ENCODE measurements at regions not wholly inside any gene's neighbourhood (a gene's known extent, or its start where the extent isn't known, plus 50 kb on each side); places are given as distances from the start of the nearest gene placed in this dataset.

GRCh38 chr2:18214936-18215335 lies 336.5 kb downstream of the KCNS3 start:
- Histone ChIP-seq H3K9me3 (ENCODE audit: insufficient read depth, low read depth, low read length) (no peaks in the 10 kb centered on the region), H3K4me3 (ENCODE audit: low read length) (no peak overlapping the region), H3K9ac (ENCODE audit: low read depth, low read length) (no peak overlapping the region), H3K4me1 (ENCODE audit: insufficient read depth, low read length) (no peaks in the 10 kb centered on the region), H3K27ac (ENCODE audit: low read depth, low read length) (no peak overlapping the region), H3K27me3 (ENCODE audit: insufficient read depth, low read length) (no peaks in the 10 kb centered on the region), H3K36me3 (ENCODE audit: insufficient read depth, low read length) (no peaks in the 10 kb centered on the region)
- WGBS = 100% methylated on average over 1 of the region's 2 CpGs

- H3K36me3 ChIP-seq (ENCODE audit: insufficient read depth, low read length) = no peaks in the 10 kb centered on the region
- H3K27ac ChIP-seq (ENCODE audit: low read depth, low read length) = no peak overlapping the region
- H3K9ac ChIP-seq (ENCODE audit: low read depth, low read length) = no peak overlapping the region
- no peaks in the 10 kb centered on the region for H3K4me1 ChIP-seq (ENCODE audit: insufficient read depth, low read length)
- H3K4me3 ChIP-seq (ENCODE audit: low read length) = no peak overlapping the region
- WGBS = 94% methylated on average over 10 of the region's 11 CpGs
- H3K9me3 ChIP-seq (ENCODE audit: insufficient read depth, low read depth, low read length) = no peaks in the 10 kb centered on the region
- H3K27me3 ChIP-seq (ENCODE audit: insufficient read depth, low read length) = no peaks in the 10 kb centered on the region
These were observed 335.5 kb downstream of the KCNS3 start for GRCh38 chr2:18213986-18214385.

- Histone ChIP-seq H3K36me3 (ENCODE audit: insufficient read depth, low read length) (no peaks in the 10 kb centered on the region), H3K9me3 (ENCODE audit: insufficient read depth, low read depth, low read length) (no peaks in the 10 kb centered on the region), H3K9ac (ENCODE audit: low read depth, low read length) (no peak overlapping the region), H3K4me3 (ENCODE audit: low read length) (no peak overlapping the region), H3K4me1 (ENCODE audit: insufficient read depth, low read length) (no peaks in the 10 kb centered on the region), H3K27ac (ENCODE audit: low read depth, low read length) (no peak overlapping the region), H3K27me3 (ENCODE audit: insufficient read depth, low read length) (no peaks in the 10 kb centered on the region)
- WGBS = 89% methylated on average over 4 of the region's 4 CpGs
These were observed 331.6 kb downstream of the KCNS3 start for GRCh38 chr2:18209934-18210639.

- H3K4me1 ChIP-seq (ENCODE audit: insufficient read depth, low read length) = no peaks in the 10 kb centered on the region
- no peak overlapping the region for H3K27ac ChIP-seq (ENCODE audit: low read depth, low read length)
- no peaks in the 10 kb centered on the region for H3K9me3 ChIP-seq (ENCODE audit: insufficient read depth, low read depth, low read length)
- no peak overlapping the region for H3K4me3 ChIP-seq (ENCODE audit: low read length)
- H3K27me3 ChIP-seq (ENCODE audit: insufficient read depth, low read length) = no peaks in the 10 kb centered on the region
- H3K36me3 ChIP-seq (ENCODE audit: insufficient read depth, low read length) = no peaks in the 10 kb centered on the region
- 79% methylated on average over 1 of the region's 1 CpG for WGBS
- no peak overlapping the region for H3K9ac ChIP-seq (ENCODE audit: low read depth, low read length)
These were observed 330.5 kb downstream of the KCNS3 start for GRCh38 chr2:18208956-18209355.

- WGBS = 97% methylated on average over 1 of the region's 1 CpG
- no peaks in the 10 kb centered on the region; the same call in 1 of the 2 replicates for H3K4me1 ChIP-seq (ENCODE audit: insufficient read depth, low read length)
These were observed 322.3 kb downstream of the KCNS3 start for GRCh38 chr2:18200771-18201170.

GRCh38 chr2:18198677-18199076 lies 320.2 kb downstream of the KCNS3 start:
- Histone ChIP-seq H3K9me3 (ENCODE audit: insufficient read depth, low read depth, low read length) (no peaks in the 10 kb centered on the region), H3K4me3 (ENCODE audit: low read length) (no peak overlapping the region), H3K36me3 (ENCODE audit: insufficient read depth, low read length) (no peaks in the 10 kb centered on the region), H3K27ac (ENCODE audit: low read depth, low read length) (no peak overlapping the region), H3K4me1 (ENCODE audit: insufficient read depth, low read length) (no peaks in the 10 kb centered on the region; the same call in 1 of the 2 replicates), H3K9ac (ENCODE audit: low read depth, low read length) (no peak overlapping the region), H3K27me3 (ENCODE audit: insufficient read depth, low read length) (no peaks in the 10 kb centered on the region)
- WGBS = 96% methylated on average over 2 of the region's 2 CpGs

More at GRCh38 chr2:18200771-18201170, 322.3 kb downstream of the KCNS3 start:
- Histone ChIP-seq H3K27me3 (ENCODE audit: insufficient read depth, low read length) (no peaks in the 10 kb centered on the region), H3K36me3 (ENCODE audit: insufficient read depth, low read length) (no peaks in the 10 kb centered on the region), H3K9ac (ENCODE audit: low read depth, low read length) (no peak overlapping the region), H3K9me3 (ENCODE audit: insufficient read depth, low read depth, low read length) (no peaks in the 10 kb centered on the region), H3K27ac (ENCODE audit: low read depth, low read length) (no peak overlapping the region), H3K4me3 (ENCODE audit: low read length) (no peak overlapping the region)

GRCh38 chr2:18194161-18194560 lies 315.7 kb downstream of the KCNS3 start:
- no peak overlapping the region for H3K27ac ChIP-seq (ENCODE audit: low read depth, low read length)
- H3K4me1 ChIP-seq (ENCODE audit: insufficient read depth, low read length) = no peaks in the 10 kb centered on the region; the same call in 1 of the 2 replicates
- 100% methylated on average over 1 of the region's 1 CpG for WGBS
- H3K9ac ChIP-seq (ENCODE audit: low read depth, low read length) = no peak overlapping the region
- no peaks in the 10 kb centered on the region for H3K9me3 ChIP-seq (ENCODE audit: insufficient read depth, low read depth, low read length)
- no peaks in the 10 kb centered on the region for H3K36me3 ChIP-seq (ENCODE audit: insufficient read depth, low read length)
- H3K4me3 ChIP-seq (ENCODE audit: low read length) = no peak overlapping the region
- no peaks in the 10 kb centered on the region for H3K27me3 ChIP-seq (ENCODE audit: insufficient read depth, low read length)

- H3K27me3 ChIP-seq (ENCODE audit: insufficient read depth, low read length) = no peaks in the 10 kb centered on the region
- WGBS = 47% methylated on average over 2 of the region's 2 CpGs
- H3K36me3 ChIP-seq (ENCODE audit: insufficient read depth, low read length) = no peaks in the 10 kb centered on the region
- H3K27ac ChIP-seq (ENCODE audit: low read depth, low read length) = no peak overlapping the region
- H3K4me3 ChIP-seq (ENCODE audit: low read length) = no peak overlapping the region
- H3K9ac ChIP-seq (ENCODE audit: low read depth, low read length) = no peak overlapping the region
- no peaks in the 10 kb centered on the region for H3K4me1 ChIP-seq (ENCODE audit: insufficient read depth, low read length)
- H3K9me3 ChIP-seq (ENCODE audit: insufficient read depth, low read depth, low read length) = no peaks in the 10 kb centered on the region
These were observed 308.5 kb downstream of the KCNS3 start for GRCh38 chr2:18186816-18187613.

GRCh38 chr2:18182861-18183260 lies 304.4 kb downstream of the KCNS3 start:
- Histone ChIP-seq H3K9me3 (ENCODE audit: insufficient read depth, low read depth, low read length) (no peaks in the 10 kb centered on the region), H3K27ac (ENCODE audit: low read depth, low read length) (no peak overlapping the region), H3K36me3 (ENCODE audit: insufficient read depth, low read length) (no peaks in the 10 kb centered on the region), H3K4me1 (ENCODE audit: insufficient read depth, low read length) (no peaks in the 10 kb centered on the region), H3K27me3 (ENCODE audit: insufficient read depth, low read length) (no peaks in the 10 kb centered on the region), H3K9ac (ENCODE audit: low read depth, low read length) (no peak overlapping the region), H3K4me3 (ENCODE audit: low read length) (no peak overlapping the region)
- 100% methylated on average over 2 of the region's 2 CpGs for WGBS

- Histone ChIP-seq H3K9me3 (ENCODE audit: insufficient read depth, low read depth, low read length) (no peaks in the 10 kb centered on the region), H3K36me3 (ENCODE audit: insufficient read depth, low read length) (no peaks in the 10 kb centered on the region), H3K9ac (ENCODE audit: low read depth, low read length) (no peak overlapping the region), H3K4me3 (ENCODE audit: low read length) (no peak overlapping the region), H3K4me1 (ENCODE audit: insufficient read depth, low read length) (no peaks in the 10 kb centered on the region), H3K27me3 (ENCODE audit: insufficient read depth, low read length) (no peaks in the 10 kb centered on the region), H3K27ac (ENCODE audit: low read depth, low read length) (no peak overlapping the region)
- WGBS = 83% methylated on average over 3 of the region's 3 CpGs
These were observed 302.4 kb downstream of the KCNS3 start for GRCh38 chr2:18180912-18181311.

GRCh38 chr2:18180031-18180610 lies 301.7 kb downstream of the KCNS3 start:
- H3K9ac ChIP-seq (ENCODE audit: low read depth, low read length) = no peak overlapping the region
- H3K27me3 ChIP-seq (ENCODE audit: insufficient read depth, low read length) = no peaks in the 10 kb centered on the region
- H3K27ac ChIP-seq (ENCODE audit: low read depth, low read length) = no peak overlapping the region
- no peak overlapping the region for H3K4me3 ChIP-seq (ENCODE audit: low read length)
- no peaks in the 10 kb centered on the region for H3K4me1 ChIP-seq (ENCODE audit: insufficient read depth, low read length)
- H3K9me3 ChIP-seq (ENCODE audit: insufficient read depth, low read depth, low read length) = no peaks in the 10 kb centered on the region
- 78% methylated on average over 3 of the region's 3 CpGs for WGBS
- no peaks in the 10 kb centered on the region for H3K36me3 ChIP-seq (ENCODE audit: insufficient read depth, low read length)

Measured in HUES64 (cell line).